H1 (cell line): ENCODE measurements at regions not wholly inside any gene's neighbourhood (a gene's known extent, or its start where the extent isn't known, plus 50 kb on each side); places are given as distances from the start of the nearest gene placed in this dataset.

Experiments used
- CTCF ChIA-PET: fragments of 300-600 bp; sonication (Branson Sonifier 250); formaldehyde crosslinking; loops from one replicate; lab custom pipeline; 2021; ENCODE audit not compliant: partially characterized antibody; lab: Charles Lee
- POLR2A ChIA-PET: fragments of 300-600 bp; sonication (Branson Sonifier 250); formaldehyde crosslinking; loops from one replicate; lab custom pipeline; 2021; ENCODE audit warnings: inconsistent platforms; ENCODE audit not compliant: partially characterized antibody; lab: Charles Lee
- DNase-seq, 2 experiments: peaks; one replicate each; pipeline versions ENCODE4 v3.0.0 to v3.0.0-alpha.2; 2010 to 2022; ENCODE audit warnings: low spot score in 2 of 2, low read depth in 1 of 2, mixed read lengths in 1 of 2
- FAIRE-seq: peaks from 2 replicates; lab custom pipeline; 2011; peaks lifted over from hg19 to GRCh38; lab: Jason Lieb, UNC
- H2AFZ ChIP-seq: 2 replicates; pipeline ENCODE4 v1.8.1; 2012; ENCODE audit warnings: low read length, inconsistent platforms
- H2AK5ac ChIP-seq: 2 replicates; pipeline ENCODE4 v1.6.1; 2013; ENCODE audit warnings: low read depth, low read length
- H2BK120ac ChIP-seq: replicated peaks from 2 replicates; pipeline ENCODE3; 2013; ENCODE audit warnings: low read depth, low read length, inconsistent platforms
- H2BK12ac ChIP-seq: 2 replicates; pipeline ENCODE4 v1.6.1; 2013; ENCODE audit warnings: low read depth, low read length
- H2BK15ac ChIP-seq: 2 replicates; pipeline ENCODE4 v1.6.1; 2013; ENCODE audit warnings: low read length
- H2BK20ac ChIP-seq: 2 replicates; pipeline ENCODE4 v1.6.1; 2013; ENCODE audit warnings: low read length
- H2BK5ac ChIP-seq: 2 replicates; pipeline ENCODE4 v1.6.1; 2013; ENCODE audit warnings: low read depth, low read length
- H3K14ac ChIP-seq: 2 replicates; pipeline ENCODE4 v1.6.1; 2013; ENCODE audit warnings: inconsistent platforms; ENCODE audit not compliant: insufficient read length
- H3K18ac ChIP-seq: 2 replicates; pipeline ENCODE4 v1.6.1; 2013; ENCODE audit warnings: low read length; ENCODE audit errors: extremely low read depth
- H3K23ac ChIP-seq: 2 replicates; pipeline ENCODE4 v1.6.1; 2013; ENCODE audit warnings: inconsistent platforms; ENCODE audit not compliant: insufficient read length
- H3K23me2 ChIP-seq: 2 replicates; pipeline ENCODE4 v1.6.1; 2013; ENCODE audit warnings: low read depth, low read length
- H3K27ac ChIP-seq: 2 replicates; pipeline ENCODE4 v1.6.1; 2011; ENCODE audit warnings: low read depth, low read length, inconsistent platforms
- H3K27me3 ChIP-seq, 4 experiments: replicated peaks in 1 of 4; 1 replicate in 1 of 4; 2 replicates in 3 of 4; pipeline versions ENCODE4 v1.6.1 to v1.8.1; 2011 to 2013; ENCODE audit warnings: low read length in 3 of 4, mild to moderate bottlenecking in 3 of 4, inconsistent platforms in 2 of 4, mixed read lengths in 2 of 4, moderate library complexity in 1 of 4; ENCODE audit not compliant: control insufficient read depth in 3 of 4, insufficient read depth in 3 of 4; ENCODE audit errors: extremely low read depth in 1 of 4
- H3K36me3 ChIP-seq, 4 experiments: 2 replicates each; pipeline versions ENCODE4 v1.6.1 to v1.8.1; 2011 to 2013; ENCODE audit warnings: mild to moderate bottlenecking in 4 of 4, low read length in 3 of 4, moderate library complexity in 2 of 4, control low read depth in 1 of 4, inconsistent platforms in 1 of 4; ENCODE audit not compliant: insufficient read depth in 4 of 4, control insufficient read depth in 2 of 4
- H3K4ac ChIP-seq: replicated peaks from 2 replicates; pipeline ENCODE3; 2013; ENCODE audit warnings: low read length, low read depth, mixed read lengths, inconsistent platforms; ENCODE audit not compliant: insufficient read length
- H3K4me1 ChIP-seq, 4 experiments: replicated peaks in 1 of 4; 1 replicate in 1 of 4; 2 replicates in 3 of 4; pipeline versions ENCODE4 v1.6.1 to v1.8.1; 2011 to 2013; ENCODE audit warnings: low read length in 3 of 4, inconsistent platforms in 2 of 4, mixed read lengths in 1 of 4; ENCODE audit not compliant: insufficient read depth in 4 of 4, control insufficient read depth in 3 of 4
- H3K4me2 ChIP-seq, 2 experiments: 2 replicates each; pipeline versions ENCODE4 v1.6.1 to v1.8.1; 2011 to 2013; ENCODE audit warnings: low read depth in 2 of 2, low read length in 2 of 2, control low read depth in 1 of 2, inconsistent platforms in 1 of 2, mild to moderate bottlenecking in 1 of 2; ENCODE audit not compliant: insufficient read depth in 1 of 2
- H3K4me3 ChIP-seq, 4 experiments: fragments of 200-600, 300-600 bp in 1 of 4; sonication (generic), shearing (Covaris generic), sonication (Bioruptor Twin) in 1 of 4; 2 replicates each; pipeline versions ENCODE4 v1.5.1 to v1.8.1; 2011 to 2016; ENCODE audit warnings: low read length in 4 of 4, low read depth in 3 of 4, control low read depth in 2 of 4, inconsistent platforms in 2 of 4, mild to moderate bottlenecking in 2 of 4, mixed read lengths in 1 of 4, moderate library complexity in 1 of 4; ENCODE audit not compliant: insufficient read depth in 2 of 4; ENCODE audit errors: extremely low read depth in 1 of 4
- H3K56ac ChIP-seq: replicated peaks from 2 replicates; pipeline ENCODE3; 2013; ENCODE audit warnings: low read depth, mild to moderate bottlenecking, mixed read lengths, low read length, inconsistent platforms; ENCODE audit not compliant: insufficient read length
- H3K79me1 ChIP-seq: 2 replicates; pipeline ENCODE4 v1.6.1; 2013; ENCODE audit warnings: low read depth, low read length, control low read depth
- H3K79me2 ChIP-seq, 2 experiments: 2 replicates each; pipeline versions ENCODE4 v1.6.1 to v1.8.1; 2012 to 2013; ENCODE audit warnings: low read length in 2 of 2, mild to moderate bottlenecking in 2 of 2, inconsistent platforms in 1 of 2; ENCODE audit not compliant: insufficient read depth in 2 of 2, control insufficient read depth in 1 of 2
- H3K9ac ChIP-seq, 4 experiments: replicated peaks in 1 of 4; 1 replicate in 1 of 4; 2 replicates in 3 of 4; pipeline versions ENCODE4 v1.6.1 to v1.8.1; 2011 to 2013; ENCODE audit warnings: low read depth in 3 of 4, low read length in 3 of 4, control low read depth in 2 of 4, mild to moderate bottlenecking in 2 of 4, moderate library complexity in 2 of 4, inconsistent platforms in 1 of 4; ENCODE audit errors: extremely low read depth in 1 of 4
- H3K9me3 ChIP-seq, 2 experiments: 2 replicates each; pipeline versions ENCODE4 v1.6.1 to v1.8.1; 2012 to 2013; ENCODE audit warnings: mild to moderate bottlenecking in 2 of 2, moderate library complexity in 2 of 2, control low read depth in 1 of 2, inconsistent platforms in 1 of 2, low read depth in 1 of 2, low read length in 1 of 2, mixed read lengths in 1 of 2; ENCODE audit not compliant: insufficient read depth in 2 of 2
- H4K20me1 ChIP-seq, 2 experiments: replicated peaks in 1 of 2; 2 replicates each; pipeline versions ENCODE3 to v1.8.1; 2011 to 2013; ENCODE audit warnings: inconsistent platforms in 2 of 2, low read length in 2 of 2, mild to moderate bottlenecking in 1 of 2; ENCODE audit not compliant: insufficient read depth in 2 of 2, control insufficient read depth in 1 of 2
- H4K5ac ChIP-seq: 2 replicates; pipeline ENCODE4 v1.6.1; 2013; ENCODE audit warnings: low read length, low read depth, mixed read lengths, inconsistent platforms; ENCODE audit not compliant: insufficient read length
- H4K8ac ChIP-seq: 2 replicates; pipeline ENCODE4 v1.8.0; 2013; ENCODE audit warnings: mild to moderate bottlenecking, moderate library complexity, low read length, inconsistent platforms; ENCODE audit not compliant: insufficient read depth; ENCODE audit errors: extremely low read depth
- H4K91ac ChIP-seq: replicated peaks from 2 replicates; pipeline ENCODE3; 2013; ENCODE audit warnings: low read length, mixed read lengths, inconsistent platforms; ENCODE audit not compliant: insufficient read length
- ATF2 ChIP-seq: IDR thresholded peaks from 2 replicates; pipeline ENCODE4 v1.6.1; 2012; ENCODE audit warnings: low read length, inconsistent platforms
- CBX8 ChIP-seq: fragments of 300-800, 300-1000 bp; sonication (generic); IDR thresholded peaks from 2 replicates; pipeline ENCODE4 v1.7.1; 2016; ENCODE audit warnings: low read depth, low read length, borderline replicate concordance
- CEBPB ChIP-seq: IDR thresholded peaks from 2 replicates; pipeline ENCODE4 v1.6.1; 2012; ENCODE audit warnings: low read depth, low read length
- CHD1 ChIP-seq: IDR thresholded peaks from 2 replicates; pipeline ENCODE4 v1.6.1; 2012; ENCODE audit warnings: low read depth, low read length, improper control_type of control experiment
- CHD2 ChIP-seq: IDR thresholded peaks from 2 replicates; pipeline ENCODE4 v1.6.1; 2012; ENCODE audit warnings: low read length, improper control_type of control experiment
- CREB1 ChIP-seq: IDR thresholded peaks from 2 replicates; pipeline ENCODE4 v1.6.1; 2012; ENCODE audit warnings: inconsistent platforms
- EP300 ChIP-seq, 2 experiments: IDR thresholded peaks; 1 replicate in 1 of 2; 2 replicates in 1 of 2; pipeline ENCODE4 v1.6.1; 2011 to 2012; ENCODE audit warnings: low read depth in 2 of 2, low read length in 2 of 2, mild to moderate bottlenecking in 2 of 2, borderline replicate concordance in 1 of 2, inconsistent platforms in 1 of 2, moderate library complexity in 1 of 2
- MAFK ChIP-seq: IDR thresholded peaks from 2 replicates; pipeline ENCODE4 v1.6.1; 2012; ENCODE audit warnings: low read depth, mild to moderate bottlenecking, improper control_type of control experiment, low read length
- PHF8 ChIP-seq: fragments of 200-600 bp; sonication (generic); conservative IDR thresholded peaks from 2 replicates; pipeline ENCODE4 v1.7.1; 2012; ENCODE audit warnings: low read depth, mild to moderate bottlenecking, inconsistent platforms, low read length, moderate library complexity
- RAD21 ChIP-seq, 2 experiments: IDR thresholded peaks in 1 of 2; conservative IDR thresholded peaks in 1 of 2; 2 replicates each; pipeline ENCODE4 v1.6.1; 2011; ENCODE audit warnings: low read depth in 2 of 2, low read length in 2 of 2, improper control_type of control experiment in 1 of 2, inconsistent platforms in 1 of 2, mild to moderate bottlenecking in 1 of 2, moderate library complexity in 1 of 2
- SIN3A ChIP-seq, 2 experiments: IDR thresholded peaks in 1 of 2; conservative IDR thresholded peaks in 1 of 2; 2 replicates each; pipeline ENCODE4 v1.6.1; 2011 to 2012; ENCODE audit warnings: low read length in 2 of 2, improper control_type of control experiment in 1 of 2, low read depth in 1 of 2, mild to moderate bottlenecking in 1 of 2
- SP4 ChIP-seq: IDR thresholded peaks from 2 replicates; pipeline ENCODE4 v1.6.1; 2012; ENCODE audit warnings: low read length, inconsistent platforms
- SUZ12 ChIP-seq: fragments of 200-600 bp; sonication (generic); IDR thresholded peaks from 2 replicates; pipeline ENCODE4 v1.6.1; 2012; ENCODE audit warnings: mild to moderate bottlenecking, inconsistent platforms, low read length, moderate library complexity, mixed read lengths
- WGBS, 2 experiments: shearing (Covaris generic) in 1 of 2; methylation state at CpG; one replicate each; pipeline versions ENCODE4 v1.1.6 to v1.1.7; 2013 to 2015; ENCODE audit warnings: low lambda C conversion rate in 2 of 2, mixed read lengths in 2 of 2, inconsistent platforms in 1 of 2, low coverage in 1 of 2, missing lambda C conversion rate in 1 of 2; ENCODE audit not compliant: insufficient replicate concordance in 2 of 2, insufficient coverage in 1 of 2, insufficient read length in 1 of 2; ENCODE audit errors: extremely low coverage in 1 of 2, missing lambda C conversion rate in 1 of 2; 5-methylcytosine and 5-hydroxymethylcytosine counted together

- no peak overlapping the region for H2AK5ac ChIP-seq
- no peaks in the 10 kb centered on the region for H3K27me3 ChIP-seq
- FAIRE-seq, result no peak
- H2BK15ac ChIP-seq, result no peak overlapping the region
- H2AFZ ChIP-seq, result no peak overlapping the region
- no peaks in the 10 kb centered on the region for H3K4me1 ChIP-seq
- H2BK12ac ChIP-seq, result no peak overlapping the region
- no peak overlapping the region for H4K5ac ChIP-seq
- H4K20me1 ChIP-seq, result no peaks in the 10 kb centered on the region
- H3K79me1 ChIP-seq, result no peaks in the 10 kb centered on the region
- H3K23me2 ChIP-seq, result no peaks in the 10 kb centered on the region
- H3K4ac ChIP-seq, result no peak overlapping the region
- H4K8ac ChIP-seq, result no peak overlapping the region
- TF ChIP-seq CHD1, result no peak
- TF ChIP-seq EP300 (IDR thresholded peaks at IDR 0.05; ENCODE audit: borderline replicate concordance in 1 of 2, low read depth in 2 of 2, low read length in 2 of 2), result no peak
- no peak for TF ChIP-seq SUZ12
- no peak for TF ChIP-seq SP4
- TF ChIP-seq MAFK, result no peak
- TF ChIP-seq ATF2, result no peak
- TF ChIP-seq SIN3A (conservative IDR thresholded peaks at IDR 0.05 in 1 of 2, IDR thresholded peaks at IDR 0.05 in 1 of 2; ENCODE audit: low read depth in 1 of 2, low read length in 2 of 2), result no peak
- TF ChIP-seq CREB1, result no peak
- TF ChIP-seq CBX8, result no peak
- no peak for TF ChIP-seq CHD2
- TF ChIP-seq RAD21 (IDR thresholded peaks at IDR 0.05 in 1 of 2, conservative IDR thresholded peaks at IDR 0.05 in 1 of 2; ENCODE audit: low read depth in 2 of 2, low read length in 2 of 2), result no peak
- no peak for TF ChIP-seq CEBPB
- TF ChIP-seq PHF8, result no peak
- TF ChIP-seq, all 59 proteins: peak for 0
- H3K56ac ChIP-seq, result no peak overlapping the region
- H3K36me3 ChIP-seq, result no peaks in the 10 kb centered on the region
- 94% methylated on average over 3 of the region's 3 CpGs; no CpG with 5 or more reads in 1 of the 2 experiments for WGBS, 2 experiments
- no peak overlapping the region for H2BK120ac ChIP-seq
- H2BK20ac ChIP-seq, result no peak overlapping the region
- H3K23ac ChIP-seq, result no peak overlapping the region
- H3K4me3 ChIP-seq, result no peak overlapping the region
- no peak overlapping the region for H2BK5ac ChIP-seq
- ChIA-PET POLR2A (no interaction called here), CTCF (no interaction called here)
- no peaks in the 10 kb centered on the region; a peak in 1 of 4 replicates for H3K9me3 ChIP-seq
- H3K79me2 ChIP-seq, result no peaks in the 10 kb centered on the region
- H3K27ac ChIP-seq, result no peak overlapping the region
- no peak overlapping the region for H3K9ac ChIP-seq
- H3K14ac ChIP-seq, result no peak overlapping the region
- no peak overlapping the region for H3K4me2 ChIP-seq
- no peak overlapping the region for H3K18ac ChIP-seq
- no peak for DNase-seq
- no peak overlapping the region for H4K91ac ChIP-seq
Measured at GRCh38 chr16:54418903-54419302, 132.3 kb upstream of the IRX3 start.
